Ishikawa (cell line): ENCODE measurements at regions not wholly inside any gene's neighbourhood (a gene's known extent, or its start where the extent isn't known, plus 50 kb on each side); places are given as distances from the start of the nearest gene placed in this dataset.

Source experiments
- CEBPB ChIP-seq: IDR thresholded peaks from 2 replicates; pipeline ENCODE4 v1.6.1; 2012
- CREB1 ChIP-seq: IDR thresholded peaks from 2 replicates; pipeline ENCODE4 v1.6.1; 2012; ENCODE audit warnings: low read depth
- EGR1 ChIP-seq: IDR thresholded peaks from 2 replicates; pipeline ENCODE4 v1.6.1; 2012
- EP300 ChIP-seq: IDR thresholded peaks from 2 replicates; pipeline ENCODE4 v1.6.1; 2012; ENCODE audit warnings: borderline replicate concordance
- FOXM1 ChIP-seq: IDR thresholded peaks from 2 replicates; pipeline ENCODE4 v1.6.1; 2012; ENCODE audit warnings: low read depth, borderline replicate concordance
- MAX ChIP-seq: IDR thresholded peaks from 2 replicates; pipeline ENCODE4 v1.6.1; 2012
- NFIC ChIP-seq: IDR thresholded peaks from 2 replicates; pipeline ENCODE4 v1.6.1; 2012
- RAD21 ChIP-seq: IDR thresholded peaks from 2 replicates; pipeline ENCODE4 v1.6.1; 2012; ENCODE audit warnings: low read depth
- REST ChIP-seq: IDR thresholded peaks from 2 replicates; pipeline ENCODE4 v1.6.1; 2012; ENCODE audit warnings: low read depth, mild to moderate bottlenecking
- TAF1 ChIP-seq: IDR thresholded peaks from 2 replicates; pipeline ENCODE4 v1.6.1; 2012; ENCODE audit warnings: low read depth, mild to moderate bottlenecking
- TCF12 ChIP-seq: IDR thresholded peaks from 2 replicates; pipeline ENCODE4 v1.6.1; 2012; ENCODE audit warnings: low read depth
- TEAD4 ChIP-seq: IDR thresholded peaks from 2 replicates; pipeline ENCODE4 v1.6.1; 2012
- USF1 ChIP-seq: IDR thresholded peaks from 2 replicates; pipeline ENCODE4 v1.6.1; 2012
- YY1 ChIP-seq: IDR thresholded peaks from 2 replicates; pipeline ENCODE4 v1.6.1; 2012; ENCODE audit warnings: low read depth
- ZBTB7A ChIP-seq: IDR thresholded peaks from 2 replicates; pipeline ENCODE4 v1.6.1; 2012; ENCODE audit warnings: low read depth

GRCh38 chr2:208929139-208929864 lies 494.5 kb upstream of the MAP2 start:
- no peak for TF ChIP-seq FOXM1
- TF ChIP-seq MAX = no peak
- TF ChIP-seq RAD21 = no peak
- no peak for TF ChIP-seq REST
- TF ChIP-seq NFIC = no peak
- TF ChIP-seq EGR1 = no peak
- no peak for TF ChIP-seq TEAD4
- TF ChIP-seq CEBPB = no peak
- TF ChIP-seq EP300 = no peak
- TF ChIP-seq USF1 = no peak
- no peak for TF ChIP-seq CREB1
- TF ChIP-seq TCF12 = no peak
- TF ChIP-seq YY1 = no peak
- TF ChIP-seq ZBTB7A = no peak
- no peak for TF ChIP-seq TAF1

DNA sequence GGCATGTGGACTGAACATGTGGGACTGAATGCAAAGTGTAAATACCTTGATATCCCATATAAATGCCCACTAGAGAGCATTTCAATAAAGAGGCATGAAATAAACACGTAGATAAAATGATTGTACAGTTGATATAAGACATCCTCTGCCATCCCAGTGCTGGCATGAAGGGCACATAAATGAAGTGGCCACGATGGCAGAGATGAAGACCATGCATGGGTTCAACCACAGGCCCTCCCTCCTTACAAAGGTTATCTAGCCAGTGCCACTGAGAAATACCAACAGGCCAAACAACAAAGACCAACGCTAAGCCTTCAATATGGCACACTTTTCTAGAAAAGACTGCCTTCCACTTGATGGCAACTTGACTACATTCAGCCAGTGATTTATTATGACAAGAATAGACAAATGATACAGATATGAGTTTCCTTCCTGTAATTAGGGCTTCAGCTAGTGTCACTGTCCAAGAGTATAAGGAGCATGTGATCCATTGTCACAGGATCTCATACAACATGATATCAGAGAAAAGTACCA lies 493.9 kb upstream of the MAP2 start:
- no peak for TF ChIP-seq CREB1
- no peak for TF ChIP-seq FOXM1
- no peak for TF ChIP-seq EGR1
- no peak for TF ChIP-seq USF1
- TF ChIP-seq CEBPB = no peak
- TF ChIP-seq NFIC = no peak
- TF ChIP-seq ZBTB7A = no peak
- TF ChIP-seq TAF1 = no peak
- no peak for TF ChIP-seq REST
- no peak for TF ChIP-seq RAD21
- no peak for TF ChIP-seq MAX
- no peak for TF ChIP-seq TCF12
- no peak for TF ChIP-seq EP300

- TF ChIP-seq TCF12 = no peak
- TF ChIP-seq EGR1 = no peak
- TF ChIP-seq YY1 = no peak
- TF ChIP-seq EP300 = no peak
- no peak for TF ChIP-seq TEAD4
- TF ChIP-seq ZBTB7A = no peak
- TF ChIP-seq TAF1 = no peak
- no peak for TF ChIP-seq NFIC
- TF ChIP-seq RAD21 = no peak
- TF ChIP-seq FOXM1 = no peak
- no peak for TF ChIP-seq REST
- no peak for TF ChIP-seq CREB1
- TF ChIP-seq CEBPB = no peak
Measured at GRCh38 chr2:208935531-208935930, 488.3 kb upstream of the MAP2 start.

GRCh38 chr2:208937521-208937920 lies 486.3 kb upstream of the MAP2 start:
- TF ChIP-seq CREB1 = no peak
- no peak for TF ChIP-seq MAX
- TF ChIP-seq NFIC = no peak
- TF ChIP-seq REST = no peak
- no peak for TF ChIP-seq RAD21
- no peak for TF ChIP-seq EGR1
- no peak for TF ChIP-seq TEAD4
- TF ChIP-seq TCF12 = no peak
- no peak for TF ChIP-seq USF1
- TF ChIP-seq EP300 = no peak
- no peak for TF ChIP-seq TAF1
- TF ChIP-seq CEBPB = no peak
- no peak for TF ChIP-seq ZBTB7A
- no peak for TF ChIP-seq YY1
- no peak for TF ChIP-seq FOXM1
